ENCODE measurements at regions not wholly inside any gene's neighbourhood (a gene's known extent, or its start where the extent isn't known, plus 50 kb on each side); places are given as distances from the start of the nearest gene placed in this dataset.

- DNase-seq (ENCODE audit: low spot score) = no peak
Measured at GRCh38 chr14:98835051-98835824, 436.8 kb downstream of the BCL11B start.

GRCh38 chr14:98835825-98836100 is 436.2 kb downstream of the BCL11B start:
- no peak for DNase-seq (ENCODE audit: low spot score)

- no peak for DNase-seq (ENCODE audit: low spot score)
Measured at GRCh38 chr14:98840091-98840490, 431.9 kb downstream of the BCL11B start.

- DNase-seq (ENCODE audit: low spot score) = no peak
Measured at GRCh38 chr14:98840511-98840910, 431.5 kb downstream of the BCL11B start.

- no peak for DNase-seq (ENCODE audit: low spot score)
Measured at GRCh38 chr14:98844456-98844855, 427.5 kb downstream of the BCL11B start.

- DNase-seq (ENCODE audit: low spot score) = no peak
Measured at GRCh38 chr14:98847521-98848468, 424.2 kb downstream of the BCL11B start.

- no peak for DNase-seq (ENCODE audit: low spot score)
Measured at GRCh38 chr14:98853063-98853729, 418.8 kb downstream of the BCL11B start.

DNA sequence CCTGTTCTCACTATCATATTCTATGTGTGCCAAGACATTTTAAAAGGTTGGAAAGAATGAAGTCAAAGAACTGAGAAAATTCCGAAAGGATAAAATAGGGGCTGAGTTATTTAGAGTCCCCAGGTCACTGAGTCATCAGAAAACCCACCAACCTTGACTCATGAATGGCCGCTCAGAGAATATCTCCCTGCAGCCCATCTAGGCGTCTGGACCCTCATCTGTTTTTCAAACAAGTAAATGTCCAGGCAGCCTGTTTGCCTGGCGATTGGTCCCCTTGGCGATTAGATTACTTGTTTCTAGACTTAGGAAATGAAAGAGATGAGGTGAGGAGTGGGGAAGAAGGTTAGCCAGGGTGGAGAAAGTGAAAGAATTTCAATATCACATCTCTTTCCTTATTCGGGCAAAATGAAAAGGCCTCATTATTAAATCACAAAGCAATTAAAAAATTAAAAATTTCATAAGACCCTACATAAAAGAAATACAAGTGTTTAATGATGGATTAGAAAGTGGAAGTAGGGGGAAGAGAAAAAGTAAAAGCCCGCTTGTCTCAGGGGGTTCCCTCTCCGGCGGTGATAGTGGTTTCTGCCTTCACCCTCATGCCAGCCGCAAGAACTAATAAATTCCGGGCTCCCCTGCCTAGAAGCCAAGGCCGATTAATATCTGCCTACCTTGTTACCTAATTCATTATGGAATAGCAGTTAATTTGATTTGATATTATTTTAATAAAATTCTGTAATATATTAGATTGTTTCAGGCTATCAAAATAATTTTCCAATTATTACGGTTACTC is 415.9 kb downstream of the BCL11B start:
- no peak for DNase-seq (ENCODE audit: low spot score)

DNA sequence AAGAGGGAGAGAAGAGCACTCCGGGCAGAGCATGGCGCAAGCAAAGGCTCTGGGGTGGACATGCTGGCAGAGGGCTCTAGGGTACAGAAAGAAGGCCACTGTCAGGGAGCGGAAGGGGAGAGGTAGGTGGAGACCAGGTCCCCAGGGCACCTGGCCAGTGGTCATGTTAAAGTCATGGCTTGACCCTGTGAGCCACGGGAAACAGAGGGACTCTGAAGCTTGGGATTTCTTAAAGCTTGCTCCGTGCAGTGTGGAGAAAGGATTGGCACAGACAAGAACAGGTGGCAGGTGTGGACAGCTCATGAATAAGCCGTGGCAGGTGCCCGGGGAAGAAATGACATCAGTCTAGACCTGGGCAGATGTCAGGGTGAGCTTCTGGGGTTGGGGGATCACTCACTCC is 413.8 kb downstream of the BCL11B start:
- no peak for DNase-seq (ENCODE audit: low spot score)

- no peak for DNase-seq (ENCODE audit: low spot score)
Measured at GRCh38 chr14:98858561-98858960, 413.4 kb downstream of the BCL11B start.

DNA sequence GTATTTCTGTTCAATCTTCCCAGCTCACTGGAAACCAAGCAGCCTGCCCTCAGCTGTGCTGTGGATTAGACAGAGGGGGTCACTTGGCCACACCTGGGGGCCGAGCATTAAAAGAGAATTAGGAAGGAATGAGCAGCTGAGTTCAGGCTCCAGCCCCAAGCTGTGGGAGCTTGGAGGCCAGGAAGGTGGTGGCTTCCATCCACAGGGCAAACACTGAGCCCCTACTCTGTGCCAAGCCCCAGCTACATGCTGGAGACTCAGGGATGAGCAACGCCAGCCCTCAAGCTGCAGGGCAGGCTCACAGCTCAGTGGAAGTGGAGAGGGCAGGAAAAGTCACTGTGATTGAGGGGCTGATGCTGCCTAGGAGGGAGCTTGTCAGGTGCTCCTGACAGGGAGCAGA is 412.7 kb downstream of the BCL11B start:
- no peak for DNase-seq (ENCODE audit: low spot score)

DNA sequence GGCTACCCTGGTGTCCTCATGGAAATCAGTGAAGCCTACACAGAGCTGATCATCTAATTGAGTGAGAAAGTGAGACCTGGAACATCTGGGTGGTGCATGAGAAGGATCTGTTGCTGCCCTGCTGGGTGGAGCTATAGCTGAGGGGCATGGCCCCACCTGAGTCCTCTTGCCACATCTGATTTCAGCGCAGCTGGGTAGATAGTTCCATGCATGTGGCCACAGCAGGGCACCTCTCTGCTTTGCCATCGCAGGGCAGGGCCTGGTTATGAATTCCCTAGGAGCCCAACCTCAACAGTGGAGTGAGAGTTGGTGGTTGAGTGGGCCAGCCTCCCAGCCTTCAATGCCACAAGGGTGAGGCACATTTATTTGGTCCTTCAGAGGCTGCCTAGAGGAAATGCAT is 407.8 kb downstream of the BCL11B start:
- DNase-seq (ENCODE audit: low spot score) = no peak

DNA sequence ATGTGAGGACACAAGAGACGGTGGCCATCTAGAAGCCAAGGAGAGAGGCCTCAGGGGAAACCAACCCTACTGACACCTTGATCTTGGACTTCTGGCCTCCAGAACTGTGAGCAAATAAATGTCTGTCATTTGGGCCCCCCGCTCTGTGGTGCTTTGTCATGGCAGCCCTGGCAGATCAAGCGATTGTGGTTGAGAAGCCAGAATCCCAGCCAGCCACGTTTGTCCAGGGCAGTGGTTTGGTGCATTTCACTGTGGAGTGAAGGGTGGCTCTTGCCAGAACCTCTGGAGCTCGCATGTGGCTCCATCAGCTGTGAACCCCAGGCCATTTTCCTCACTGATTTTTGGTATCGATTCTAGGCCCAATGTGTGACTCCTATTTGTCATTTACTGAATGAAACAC is 404.9 kb downstream of the BCL11B start:
- DNase-seq (ENCODE audit: low spot score) = no peak

- DNase-seq (ENCODE audit: low spot score) = no peak
Measured at GRCh38 chr14:98867726-98868125, 404.3 kb downstream of the BCL11B start.

- DNase-seq (ENCODE audit: low spot score) = no peak
Measured at GRCh38 chr14:98868866-98869265, 403.1 kb downstream of the BCL11B start.

DNA sequence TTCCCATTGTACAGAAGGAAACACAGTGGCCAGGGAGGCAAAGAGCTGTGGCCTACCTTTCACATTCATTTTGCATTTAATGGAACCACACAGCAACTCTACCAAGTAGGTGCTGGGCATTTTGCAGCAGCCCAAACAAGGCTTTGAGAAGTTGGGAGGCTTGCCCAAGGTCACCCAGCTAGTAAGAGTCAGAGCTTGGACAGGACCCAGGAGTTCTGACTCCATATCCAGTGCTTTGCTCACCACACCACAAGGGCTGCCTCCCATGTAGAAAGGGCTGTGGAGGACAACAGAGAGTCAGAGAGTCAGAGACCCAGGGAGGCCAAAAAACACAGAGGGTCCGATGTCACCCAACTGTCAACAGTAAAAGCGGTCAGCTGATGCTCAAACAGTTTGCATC is 400.2 kb downstream of the BCL11B start:
- DNase-seq (ENCODE audit: low spot score) = no peak

DNA sequence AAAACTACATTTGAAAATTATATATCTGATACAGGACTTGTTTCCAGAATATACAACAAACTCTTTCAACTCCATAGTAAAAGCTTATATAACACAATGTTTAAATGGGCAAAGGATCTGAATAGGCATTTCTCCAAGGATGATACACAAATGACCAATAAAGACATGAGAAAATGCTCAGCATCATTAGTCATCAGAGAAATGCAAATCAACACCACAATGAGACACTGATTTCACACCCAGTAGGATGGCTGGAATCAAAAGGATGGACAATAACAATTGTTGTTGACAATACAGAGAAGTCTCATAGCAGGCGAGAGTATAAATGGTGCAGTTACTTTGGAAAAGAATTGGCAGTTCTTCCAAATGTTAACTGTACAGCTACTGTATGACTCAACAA is 394.9 kb downstream of the BCL11B start:
- DNase-seq (ENCODE audit: low spot score) = no peak

DNA sequence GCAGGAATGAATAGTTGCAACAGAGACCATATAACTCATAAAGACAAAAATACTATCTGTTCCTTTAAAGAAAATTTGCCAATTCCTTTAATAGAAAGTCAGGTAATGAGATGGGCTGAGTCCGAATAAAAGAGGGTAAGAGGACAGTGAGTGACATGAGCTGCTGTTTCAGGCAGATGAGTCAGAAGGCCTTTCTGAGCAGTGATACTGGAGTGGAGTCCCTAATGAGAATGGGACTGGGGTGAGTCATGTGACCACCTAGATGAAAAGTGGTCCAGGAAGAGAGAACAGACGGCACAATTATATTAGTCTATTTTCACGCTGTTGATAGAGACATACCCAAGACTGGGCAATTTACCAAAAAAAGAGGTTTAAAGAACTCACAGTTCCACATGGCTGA is 393.7 kb downstream of the BCL11B start:
- no peak for DNase-seq (ENCODE audit: low spot score)

DNA sequence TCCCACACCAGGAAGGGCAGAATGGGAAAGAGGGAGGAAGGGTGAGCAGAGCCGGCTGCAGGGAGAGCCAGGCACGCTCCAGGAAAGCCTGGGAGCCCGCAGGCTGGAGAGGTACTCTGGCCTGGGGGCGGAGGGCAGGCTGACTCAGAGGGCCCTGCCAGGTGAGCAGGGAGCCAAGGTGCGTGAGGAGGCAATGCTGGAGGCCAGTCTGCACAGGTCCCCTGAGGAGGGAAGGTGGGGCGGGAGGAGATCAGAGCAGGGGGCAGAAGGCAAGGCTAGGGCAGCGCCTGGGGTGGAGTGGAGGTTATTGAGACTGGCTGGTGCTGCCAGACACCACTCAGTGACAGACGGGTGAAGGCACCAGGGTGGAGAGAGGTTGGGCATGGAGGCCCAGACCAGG is 385.0 kb downstream of the BCL11B start:
- DNase-seq (ENCODE audit: low spot score) = no peak

DNA sequence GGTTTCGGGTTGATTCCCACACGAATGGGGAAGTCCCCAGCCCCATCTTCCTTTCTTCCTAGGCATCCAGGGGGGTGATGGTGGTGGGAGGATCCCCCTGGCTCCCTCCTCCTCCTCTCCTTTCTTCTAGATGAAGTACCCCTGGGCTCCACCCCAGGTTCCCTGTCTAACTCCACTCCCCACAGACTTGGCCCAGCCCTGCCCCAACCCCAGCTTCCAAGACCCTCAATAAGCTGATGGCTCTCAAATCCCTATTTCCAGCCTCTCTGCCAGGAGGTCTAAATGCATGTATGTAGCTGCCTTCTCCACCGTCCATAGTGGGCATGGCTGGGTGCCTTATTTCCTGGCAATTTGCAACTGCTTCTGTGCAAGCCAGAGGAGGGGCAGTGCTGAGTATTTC is 383.7 kb downstream of the BCL11B start:
- DNase-seq (ENCODE audit: low spot score) = no peak

- no peak for DNase-seq (ENCODE audit: low spot score)
Measured at GRCh38 chr14:98888927-98889835, 382.8 kb downstream of the BCL11B start.

All from HuH-7 (cell line).